GM19452 (cell line): ENCODE measurements at regions not wholly inside any gene's neighbourhood (a gene's known extent, or its start where the extent isn't known, plus 50 kb on each side); places are given as distances from the start of the nearest gene placed in this dataset.

Experiments
- ATAC-seq: cut with Tn5 transposase; IDR thresholded peaks from one replicate; pipeline ENCODE4 v1.9.1; 2021; ENCODE audit not compliant: unreplicated experiment

GRCh38 chr7:127446842-127447241 lies 54.3 kb upstream of the ZNF800 start:
- no peak for ATAC-seq
